Sigmoid colon (tissue), 6 donors: ENCODE measurements at regions not wholly inside any gene's neighbourhood (a gene's known extent, or its start where the extent isn't known, plus 50 kb on each side); places are given as distances from the start of the nearest gene placed in this dataset.

Experiments
- DNase-seq: peaks from one replicate; pipeline ENCODE4 v3.0.0-alpha.2; 2019
- H3K27ac ChIP-seq, 4 donors: fragments of 200-600 bp; sonication (generic); one replicate each; pipeline ENCODE4 v1.5.1; 2016 to 2019; ENCODE audit warnings: mild to moderate bottlenecking in 1 of 4
- H3K27me3 ChIP-seq, 3 donors: fragments of 200-600 bp; sonication (generic); one replicate each; pipeline ENCODE4 v1.5.1; 2019; ENCODE audit warnings: mild to moderate bottlenecking in 1 of 3
- H3K36me3 ChIP-seq, 4 donors: fragments of 200-600 bp; sonication (generic); one replicate each; pipeline ENCODE4 v1.5.1; 2016 to 2019
- H3K4me1 ChIP-seq, 4 donors: fragments of 200-600 bp; sonication (generic); one replicate each; pipeline ENCODE4 v1.5.1; 2017 to 2019
- H3K4me3 ChIP-seq, 4 donors: fragments of 200-600 bp; sonication (generic); one replicate each; pipeline ENCODE4 v1.5.1; 2017 to 2019; ENCODE audit warnings: mild to moderate bottlenecking in 2 of 4, moderate library complexity in 1 of 4
- H3K9me3 ChIP-seq, 4 donors: fragments of 200-600 bp in 3 of 4; sonication (generic) in 3 of 4; one replicate each; pipeline versions ENCODE4 v1.5.1 to v1.6.1; 2013 to 2019
- CTCF ChIP-seq, 4 experiments: fragments of 450-650 bp in 3 of 4; fragments of 200-600 bp in 1 of 4; IDR thresholded peaks; one replicate each; pipeline ENCODE4 v1.5.1; 2016 to 2019; ENCODE audit warnings: antibody characterized with exemption in 4 of 4, mild to moderate bottlenecking in 3 of 4, moderate library complexity in 2 of 4
- EP300 ChIP-seq, 4 donors: sonication (generic); formaldehyde crosslinking; IDR thresholded peaks; one replicate each; pipeline ENCODE4 v1.6.1; 2017; ENCODE audit warnings: antibody characterized with exemption in 4 of 4
- POLR2A ChIP-seq, 2 donors: fragments of 450-650 bp; IDR thresholded peaks; one replicate each; pipeline ENCODE4 v1.6.1; 2016; ENCODE audit warnings: antibody characterized with exemption in 2 of 2, mild to moderate bottlenecking in 2 of 2, moderate library complexity in 2 of 2
- POLR2AphosphoS5 ChIP-seq, 4 donors: sonication (generic); formaldehyde crosslinking; IDR thresholded peaks; one replicate each; pipeline ENCODE4 v1.6.1; 2017; ENCODE audit warnings: antibody characterized with exemption in 4 of 4
- WGBS, 2 donors: extraction: QIAGEN DNeasy Blood & Tissue Kit; methylation state at CpG; one replicate each; pipeline ENCODE4 v1.1.7; 2013; 5-methylcytosine and 5-hydroxymethylcytosine counted together
- intact Hi-C: fragments of 100-400 bp; cut with DNase I; formaldehyde crosslinking; loops from one replicate; pipeline ENCODE4 v1.15.1; 2023
- donor health status: healthy with polysubstance abuse.
- donor health status: healthy.

GRCh38 chr18:29969876-29970275 lies 1072.7 kb downstream of the DSC3 start:
- Histone ChIP-seq H3K27me3 (no peaks in the 10 kb centered on the region), H3K36me3 (no peaks in the 10 kb centered on the region), H3K27ac (no peak overlapping the region), H3K4me1 (no peaks in the 10 kb centered on the region), H3K4me3 (no peak overlapping the region), H3K9me3 (no peaks in the 10 kb centered on the region)
- intact Hi-C loops, result no loop called here
- DNase-seq, result no peak
- no peak for TF ChIP-seq POLR2A (IDR thresholded peaks at IDR 0.05)

GRCh38 chr18:29962579-29962978 lies 1080.0 kb downstream of the DSC3 start:
- Histone ChIP-seq H3K4me1 (no peaks in the 10 kb centered on the region), H3K36me3 (no peaks in the 10 kb centered on the region), H3K27me3 (no peaks in the 10 kb centered on the region), H3K4me3 (no peak overlapping the region), H3K27ac (no peak overlapping the region), H3K9me3 (no peaks in the 10 kb centered on the region)
- WGBS, 2 donors, result 46 to 69% methylated on average over 3 of the region's 3 CpGs
- no peak for TF ChIP-seq POLR2AphosphoS5 (IDR thresholded peaks at IDR 0.05)
- no peak for DNase-seq
- intact Hi-C loops, result no loop called here

- TF ChIP-seq POLR2A (IDR thresholded peaks at IDR 0.05) (no peak), EP300 (IDR thresholded peaks at IDR 0.05) (no peak), POLR2AphosphoS5 (IDR thresholded peaks at IDR 0.05) (no peak), CTCF (IDR thresholded peaks at IDR 0.05) (no peak)
- no peaks in the 10 kb centered on the region for H3K27me3 ChIP-seq
- H3K36me3 ChIP-seq, result no peaks in the 10 kb centered on the region
- H3K4me1 ChIP-seq, result no peaks in the 10 kb centered on the region
- DNase-seq, result no peak
- H3K27ac ChIP-seq, result no peak overlapping the region
- no peaks in the 10 kb centered on the region for H3K9me3 ChIP-seq
- no peak overlapping the region for H3K4me3 ChIP-seq
- intact Hi-C loops, result no loop called here
Observed at GRCh38 chr18:29960539-29960938, 1082.0 kb downstream of the DSC3 start.

- no peaks in the 10 kb centered on the region for H3K27me3 ChIP-seq
- H3K27ac ChIP-seq, result no peak overlapping the region
- intact Hi-C loops, result no loop called here
- H3K36me3 ChIP-seq, result no peaks in the 10 kb centered on the region
- no peak overlapping the region for H3K4me3 ChIP-seq
- no peak for TF ChIP-seq POLR2AphosphoS5 (IDR thresholded peaks at IDR 0.05)
- TF ChIP-seq POLR2A (IDR thresholded peaks at IDR 0.05), result no peak
- H3K9me3 ChIP-seq, result no peaks in the 10 kb centered on the region
- 25 to 65% methylated on average over 1 of the region's 1 CpG for WGBS, 2 donors
- H3K4me1 ChIP-seq, result no peaks in the 10 kb centered on the region
- DNase-seq, result no peak
Observed at GRCh38 chr18:29930231-29930630, 1112.3 kb downstream of the DSC3 start.

GRCh38 chr18:29928081-29928480 lies 1114.5 kb downstream of the DSC3 start:
- intact Hi-C loops, result no loop called here
- H3K9me3 ChIP-seq, result peaks cover 0 to 2% (median 0%) of the 10 kb centered on the region in 4 donors
- H3K4me3 ChIP-seq, result no peak overlapping the region
- H3K4me1 ChIP-seq, result no peaks in the 10 kb centered on the region
- H3K36me3 ChIP-seq, result no peaks in the 10 kb centered on the region
- no peak for DNase-seq
- no peaks in the 10 kb centered on the region for H3K27me3 ChIP-seq
- H3K27ac ChIP-seq, result no peak overlapping the region
- WGBS, 2 donors, result 76 to 85% methylated on average over 6 of the region's 6 CpGs
- TF ChIP-seq CTCF (IDR thresholded peaks at IDR 0.05) (no peak), POLR2A (IDR thresholded peaks at IDR 0.05) (no peak), POLR2AphosphoS5 (IDR thresholded peaks at IDR 0.05) (no peak), EP300 (IDR thresholded peaks at IDR 0.05) (no peak)

GRCh38 chr18:29925566-29925965 lies 1117.0 kb downstream of the DSC3 start:
- peaks cover 0 to 2% (median 0%) of the 10 kb centered on the region in 4 donors for H3K9me3 ChIP-seq
- H3K27me3 ChIP-seq, result no peaks in the 10 kb centered on the region
- no peak for TF ChIP-seq EP300 (IDR thresholded peaks at IDR 0.05)
- no peak for TF ChIP-seq POLR2A (IDR thresholded peaks at IDR 0.05)
- TF ChIP-seq POLR2AphosphoS5 (IDR thresholded peaks at IDR 0.05), result no peak
- no peak for TF ChIP-seq CTCF (IDR thresholded peaks at IDR 0.05)
- WGBS, 2 donors, result 83 to 90% methylated on average over 1 of the region's 1 CpG
- no peak overlapping the region for H3K27ac ChIP-seq
- no peak for DNase-seq
- no peaks in the 10 kb centered on the region for H3K4me1 ChIP-seq
- H3K36me3 ChIP-seq, result no peaks in the 10 kb centered on the region
- H3K4me3 ChIP-seq, result no peak overlapping the region
- intact Hi-C loops, result no loop called here
